Keratinocyte (primary cell): ENCODE measurements at regions not wholly inside any gene's neighbourhood (a gene's known extent, or its start where the extent isn't known, plus 50 kb on each side); places are given as distances from the start of the nearest gene placed in this dataset.

ENCODE experiments used
- CTCF ChIP-seq, 3 experiments: IDR thresholded peaks in 1 of 3; conservative IDR thresholded peaks in 1 of 3; optimal IDR thresholded peaks in 1 of 3; 2 replicates in 2 of 3; 3 replicates in 1 of 3; pipeline versions ENCODE3 to v1.5.1; 2011; ENCODE audit warnings: low read length in 3 of 3, mild to moderate bottlenecking in 3 of 3, moderate library complexity in 2 of 3, control low read depth in 1 of 3, inconsistent platforms in 1 of 3; ENCODE audit not compliant: insufficient read depth in 2 of 3; ENCODE audit errors: extremely low read depth in 1 of 3
- EZH2 ChIP-seq: IDR thresholded peaks from one replicate; pipeline ENCODE4 v1.6.1; 2012; ENCODE audit warnings: inconsistent platforms, mild to moderate bottlenecking, low read length, moderate library complexity

DNA sequence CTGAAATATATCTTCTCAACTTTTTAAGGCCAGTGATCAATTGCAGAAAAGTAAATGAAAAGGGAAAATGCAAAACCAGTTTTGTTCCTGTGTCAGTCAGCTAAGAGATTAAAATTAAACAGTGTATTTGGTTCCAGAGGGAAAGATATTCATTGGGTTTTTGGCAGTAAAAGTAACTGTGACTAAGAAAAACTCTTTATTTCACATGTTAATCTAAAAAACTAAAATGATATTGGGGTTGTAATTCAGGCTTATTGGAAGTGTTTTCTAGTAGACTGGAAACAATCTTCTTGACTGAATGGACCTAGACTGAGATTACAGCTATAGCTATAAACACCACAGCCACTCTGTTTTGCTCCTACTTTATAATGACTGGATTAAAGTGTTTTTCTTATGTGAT, 413.9 kb downstream of the ADGRL2 start:
- TF ChIP-seq CTCF (optimal IDR thresholded peaks at IDR 0.05 in 1 of 3, IDR thresholded peaks at IDR 0.05 in 1 of 3, conservative IDR thresholded peaks at IDR 0.05 in 1 of 3; ENCODE audit: extremely low read depth in 1 of 3, insufficient read depth in 2 of 3, low read length in 3 of 3) (no peak), EZH2 (no peak)
